ENCODE measurements at regions not wholly inside any gene's neighbourhood (a gene's known extent, or its start where the extent isn't known, plus 50 kb on each side); places are given as distances from the start of the nearest gene placed in this dataset.

- no peak for ATAC-seq
- Histone ChIP-seq H3K27ac (no peak overlapping the region), H3K4me1 (no peaks in the 10 kb centered on the region), H3K36me3 (no peaks in the 10 kb centered on the region), H3K27me3 (peaks cover 9% of the 10 kb centered on the region), H3K4me3 (no peak overlapping the region), H3K9me3 (no peaks in the 10 kb centered on the region)
- 60 to 73% methylated on average over 1 to 3 of the region's 3 CpGs for WGBS, 2 donors (ENCODE audit: low coverage in 1 of 2)
- TF ChIP-seq EP300 (IDR thresholded peaks at IDR 0.05) (no peak), POLR2A (IDR thresholded peaks at IDR 0.05) (no peak), CTCF (IDR thresholded peaks at IDR 0.05) (no peak), POLR2AphosphoS5 (IDR thresholded peaks at IDR 0.05) (no peak)
Measured at GRCh38 chr17:33651686-33652085, 358.6 kb upstream of the ASIC2 start.

DNA sequence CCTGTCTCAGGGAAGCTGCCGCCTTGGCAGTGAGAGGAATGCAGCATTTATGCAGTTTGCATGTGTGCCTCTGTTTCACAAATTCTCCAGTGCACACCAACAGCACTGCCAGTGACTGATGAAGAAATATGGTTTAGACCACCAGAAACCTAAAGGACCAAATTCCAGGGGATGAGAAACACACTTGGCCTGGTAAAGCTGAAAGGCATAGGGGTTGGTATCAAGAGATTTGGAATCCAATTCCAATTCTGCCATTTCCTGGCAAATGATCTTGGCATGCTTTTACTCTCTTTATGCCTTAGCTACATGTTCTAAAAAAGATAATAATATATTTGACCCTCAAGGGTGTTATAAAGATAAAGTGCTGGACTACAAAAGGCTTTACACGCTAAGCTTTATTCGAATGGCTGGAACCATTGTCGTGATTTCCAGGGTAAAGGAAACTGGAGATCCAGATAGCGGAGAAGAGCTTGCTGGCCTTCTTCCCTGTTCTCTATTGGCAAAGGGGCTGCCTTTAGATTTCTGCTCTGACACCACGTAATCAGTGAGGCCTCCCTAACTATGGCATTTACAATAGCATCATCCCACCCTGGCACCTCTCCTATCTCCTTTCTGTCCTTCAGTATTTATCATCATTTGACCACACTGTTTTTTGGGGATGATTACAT lies 359.8 kb upstream of the ASIC2 start:
- WGBS, 2 donors (ENCODE audit: low coverage in 1 of 2), result 76 to 77% methylated on average over 5 of the region's 6 CpGs
- H3K27me3 ChIP-seq, result peaks cover 9% of the 10 kb centered on the region
- no peaks in the 10 kb centered on the region for H3K9me3 ChIP-seq
- H3K4me1 ChIP-seq, result no peaks in the 10 kb centered on the region
- no peaks in the 10 kb centered on the region for H3K36me3 ChIP-seq
- no peak overlapping the region for H3K27ac ChIP-seq
- ATAC-seq, result no peak
- H3K4me3 ChIP-seq, result no peak overlapping the region
- TF ChIP-seq EP300 (IDR thresholded peaks at IDR 0.05) (no peak), POLR2AphosphoS5 (IDR thresholded peaks at IDR 0.05) (no peak), CTCF (IDR thresholded peaks at IDR 0.05) (no peak), POLR2A (IDR thresholded peaks at IDR 0.05) (no peak)

DNA sequence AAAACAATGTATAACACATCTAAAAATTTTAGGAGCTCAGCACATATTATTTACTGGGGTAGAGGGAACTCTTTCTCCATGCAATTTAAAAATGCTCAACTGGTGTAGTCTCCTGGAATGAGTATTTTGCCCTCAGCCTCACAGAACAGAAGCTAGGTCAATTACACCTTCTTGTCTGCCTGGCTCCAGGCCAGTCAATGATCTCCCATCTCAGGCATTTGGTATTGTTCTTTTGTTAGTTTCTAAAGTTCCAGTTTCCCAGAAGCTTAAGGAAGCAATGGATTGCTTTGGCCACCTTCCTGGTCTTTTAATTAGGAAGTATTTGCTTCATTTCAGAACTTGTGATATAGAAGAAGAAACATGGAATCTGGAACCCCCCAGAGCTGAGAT lies 360.3 kb upstream of the ASIC2 start:
- no peaks in the 10 kb centered on the region for H3K4me1 ChIP-seq
- H3K27me3 ChIP-seq, result peaks cover 9% of the 10 kb centered on the region
- H3K36me3 ChIP-seq, result no peaks in the 10 kb centered on the region
- H3K9me3 ChIP-seq, result no peaks in the 10 kb centered on the region
- H3K27ac ChIP-seq, result no peak overlapping the region
- no peak overlapping the region for H3K4me3 ChIP-seq
- TF ChIP-seq POLR2AphosphoS5 (IDR thresholded peaks at IDR 0.05) (no peak), CTCF (IDR thresholded peaks at IDR 0.05) (no peak), EP300 (IDR thresholded peaks at IDR 0.05) (no peak), POLR2A (IDR thresholded peaks at IDR 0.05) (no peak)
- ATAC-seq, result no peak

- Histone ChIP-seq H3K36me3 (no peaks in the 10 kb centered on the region), H3K27me3 (no peaks in the 10 kb centered on the region), H3K9me3 (no peaks in the 10 kb centered on the region), H3K4me3 (no peak overlapping the region), H3K4me1 (no peaks in the 10 kb centered on the region), H3K27ac (no peak overlapping the region)
- TF ChIP-seq POLR2AphosphoS5 (IDR thresholded peaks at IDR 0.05) (no peak), EP300 (IDR thresholded peaks at IDR 0.05) (no peak), POLR2A (IDR thresholded peaks at IDR 0.05) (no peak)
- no peak for ATAC-seq
- WGBS, 2 donors (ENCODE audit: low coverage in 1 of 2), result 86% methylated on average over 1 of the region's 4 CpGs; no CpG with 5 or more reads in 1 of the 2 donors
Measured at GRCh38 chr17:33657181-33657580, 364.1 kb upstream of the ASIC2 start.

DNA sequence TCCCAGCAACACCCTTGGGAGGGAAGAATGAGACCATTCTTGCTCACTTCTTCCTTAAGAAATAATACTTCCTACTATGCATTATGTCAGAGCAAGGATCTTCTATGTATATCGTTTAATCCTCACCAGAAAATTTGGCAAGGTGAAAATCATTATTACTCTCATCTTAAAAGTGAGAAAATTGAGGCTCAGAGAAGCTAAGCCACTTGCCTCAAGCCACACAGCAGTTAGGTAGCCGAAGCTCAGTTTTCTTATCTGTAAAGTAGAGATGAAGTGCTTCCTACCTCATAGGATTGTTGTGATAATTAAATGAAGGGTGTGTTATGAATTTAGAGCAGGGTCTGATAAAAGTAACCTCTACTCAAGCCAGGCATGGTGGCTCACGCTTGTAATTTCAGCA lies 368.9 kb upstream of the ASIC2 start:
- Histone ChIP-seq H3K4me3 (no peak overlapping the region), H3K27ac (no peak overlapping the region), H3K36me3 (no peaks in the 10 kb centered on the region), H3K27me3 (peaks cover 7% of the 10 kb centered on the region), H3K9me3 (no peaks in the 10 kb centered on the region), H3K4me1 (no peaks in the 10 kb centered on the region)
- WGBS, 2 donors (ENCODE audit: low coverage in 1 of 2), result 78 to 80% methylated on average over 2 to 3 of the region's 3 CpGs
- no peak for TF ChIP-seq POLR2AphosphoS5 (IDR thresholded peaks at IDR 0.05)
- TF ChIP-seq POLR2A (IDR thresholded peaks at IDR 0.05), result no peak
- TF ChIP-seq CTCF (IDR thresholded peaks at IDR 0.05), result no peak
- TF ChIP-seq EP300 (IDR thresholded peaks at IDR 0.05), result no peak
- no peak for ATAC-seq

Measured in gastroesophageal sphincter (tissue), 4 donors.